Endothelial cell of umbilical vein (primary cell): ENCODE measurements at regions not wholly inside any gene's neighbourhood (a gene's known extent, or its start where the extent isn't known, plus 50 kb on each side); places are given as distances from the start of the nearest gene placed in this dataset.

Source experiments
- BruUV-seq: library from RNA; stranded (reverse); fragments of 400-500 nt; replicated peaks from 2 replicates; lab custom pipeline; 2021; lab: Mats Ljungman, UMichigan
- CTCF ChIA-PET: fragments of 300-600, 350-600 bp; sonication (Branson Sonifier 250); formaldehyde crosslinking; loops from one replicate; lab custom pipeline; 2021; ENCODE audit warnings: antibody characterized with exemption, inconsistent platforms; lab: Charles Lee
- POLR2A ChIA-PET: fragments of 300-600, 350-600 bp; sonication (Branson Sonifier 250); formaldehyde crosslinking; loops from one replicate; lab custom pipeline; 2021; ENCODE audit warnings: antibody characterized with exemption, inconsistent platforms; lab: Charles Lee
- DNase-seq: peaks from one replicate; pipeline ENCODE4 v3.0.0-alpha.2; 2011; ENCODE audit warnings: low read depth, low spot score
- FAIRE-seq: peaks from 2 replicates; lab custom pipeline; 2011; peaks lifted over from hg19 to GRCh38; lab: Jason Lieb, UNC
- H2AFZ ChIP-seq: 2 replicates; pipeline ENCODE4 v1.6.0; 2012; ENCODE audit warnings: low read depth, low read length, control low read depth, inconsistent platforms
- H3K27ac ChIP-seq: 2 replicates; pipeline ENCODE4 v1.5.1; 2011; ENCODE audit warnings: low read depth, mild to moderate bottlenecking, control low read depth, low read length, moderate library complexity; ENCODE audit not compliant: insufficient read depth
- H3K27me3 ChIP-seq, 2 experiments: 2 replicates each; pipeline versions ENCODE4 v1.6.0 to v1.6.1; 2011; ENCODE audit warnings: low read length in 2 of 2, mixed read lengths in 1 of 2; ENCODE audit not compliant: control insufficient read depth in 2 of 2, insufficient read depth in 2 of 2
- H3K36me3 ChIP-seq, 2 experiments: 2 replicates in 1 of 2; 3 replicates in 1 of 2; pipeline ENCODE4 v1.5.1; 2011; ENCODE audit warnings: low read length in 2 of 2, mild to moderate bottlenecking in 1 of 2, moderate library complexity in 1 of 2; ENCODE audit not compliant: control insufficient read depth in 2 of 2, insufficient read depth in 2 of 2; ENCODE audit errors: extremely low read depth in 1 of 2
- H3K4me1 ChIP-seq: 3 replicates; pipeline ENCODE4 v1.5.1; 2011; ENCODE audit warnings: mild to moderate bottlenecking, low read length; ENCODE audit not compliant: control insufficient read depth, insufficient read depth; ENCODE audit errors: extremely low read depth
- H3K4me2 ChIP-seq: 2 replicates; pipeline ENCODE4 v1.6.1; 2011; ENCODE audit warnings: low read length, control low read depth, mixed read lengths; ENCODE audit not compliant: insufficient read depth
- H3K4me3 ChIP-seq, 3 experiments: fragments of 200-600 bp in 1 of 3; sonication (generic), shearing (Covaris generic) in 1 of 3; replicated peaks in 1 of 3; 2 replicates each; pipeline ENCODE4 v1.5.1; 2011 to 2016; ENCODE audit warnings: control low read depth in 3 of 3, low read length in 3 of 3, mild to moderate bottlenecking in 2 of 3, inconsistent platforms in 1 of 3, low read depth in 1 of 3, moderate library complexity in 1 of 3; ENCODE audit not compliant: insufficient read depth in 1 of 3
- H3K79me2 ChIP-seq: 2 replicates; pipeline ENCODE4 v1.6.0; 2012; ENCODE audit warnings: low read length, inconsistent platforms; ENCODE audit not compliant: control insufficient read depth, insufficient read depth
- H3K9ac ChIP-seq: replicated peaks from 2 replicates; pipeline ENCODE3; 2011; ENCODE audit warnings: low read length, control low read depth; ENCODE audit not compliant: insufficient read depth; ENCODE audit errors: extremely low read depth
- H3K9me1 ChIP-seq: replicated peaks from 3 replicates; pipeline ENCODE4 v1.6.0; 2011; ENCODE audit warnings: mild to moderate bottlenecking, low read length; ENCODE audit not compliant: control insufficient read depth, insufficient read depth; ENCODE audit errors: extremely low read depth
- H3K9me3 ChIP-seq: replicated peaks from 2 replicates; pipeline ENCODE4 v1.5.1; 2012; ENCODE audit warnings: low read length, inconsistent platforms; ENCODE audit not compliant: control insufficient read depth, insufficient read depth
- H4K20me1 ChIP-seq: replicated peaks from 2 replicates; pipeline ENCODE3; 2011; ENCODE audit warnings: mild to moderate bottlenecking, low read length; ENCODE audit not compliant: control insufficient read depth, insufficient read depth; ENCODE audit errors: extremely low read depth
- EZH2 ChIP-seq: IDR thresholded peaks from 2 replicates; pipeline ENCODE4 v1.6.1; 2012; ENCODE audit warnings: borderline replicate concordance, low read depth, mild to moderate bottlenecking, moderate library complexity, low read length, inconsistent platforms; ENCODE audit not compliant: severe bottlenecking
- FOS ChIP-seq: IDR thresholded peaks from 2 replicates; pipeline ENCODE4 v1.6.1; 2011; ENCODE audit warnings: mild to moderate bottlenecking, low read length, moderate library complexity, borderline replicate concordance; ENCODE audit not compliant: insufficient read depth
- GATA2 ChIP-seq: IDR thresholded peaks from 2 replicates; pipeline ENCODE4 v1.7.0; 2011; ENCODE audit warnings: low read depth, mild to moderate bottlenecking, moderate library complexity, mixed read lengths, low read length; ENCODE audit not compliant: insufficient read length, insufficient read depth
- JUN ChIP-seq: IDR thresholded peaks from 2 replicates; pipeline ENCODE4 v1.6.1; 2011; ENCODE audit warnings: borderline replicate concordance, low read depth; ENCODE audit not compliant: insufficient read length, insufficient read depth
- MYC ChIP-seq: IDR thresholded peaks from one replicate; pipeline ENCODE4 v1.6.1; 2011; ENCODE audit warnings: mild to moderate bottlenecking, low read depth, low read length
- POLR2A ChIP-seq: IDR thresholded peaks from 2 replicates; pipeline ENCODE4 v1.6.1; 2012; ENCODE audit warnings: low read depth, mild to moderate bottlenecking, control low read depth, low read length
- POLR2AphosphoS5 ChIP-seq: IDR thresholded peaks from 2 replicates; pipeline ENCODE4 v1.6.1; 2012; ENCODE audit warnings: low read depth, mild to moderate bottlenecking, control low read depth, low read length, moderate library complexity; ENCODE audit not compliant: insufficient read depth
- dilution Hi-C: fragments of 300-500 bp; cut with MboI; formaldehyde crosslinking; loops from one replicate; pipeline ENCODE4 v1.15.0; 2019; ENCODE audit warnings: low sequenced_read_pairs; ENCODE audit not compliant: extremely low pct_ligation_motif_present
- intact Hi-C: fragments of 100-400 bp; cut with micrococcal nuclease; formaldehyde crosslinking; loops from one replicate; pipeline ENCODE4 v1.10.0; 2022
- TF ChIP-seq, protein P1 (sequence below): IDR thresholded peaks from 2 replicates; pipeline ENCODE4 v1.6.1; 2011; ENCODE audit not compliant: insufficient read depth, insufficient read length
- TF ChIP-seq, protein P2 (sequence below), 2 donors: IDR thresholded peaks; 1 replicate in 1 of 2; 2 replicates in 1 of 2; pipeline ENCODE4 v1.5.1; 2011; ENCODE audit warnings: low read length in 2 of 2, mild to moderate bottlenecking in 2 of 2, moderate library complexity in 2 of 2, control low read depth in 1 of 2, inconsistent platforms in 1 of 2, low read depth in 1 of 2; ENCODE audit not compliant: insufficient read depth in 1 of 2; ENCODE audit errors: extremely low read depth in 1 of 2

DNA sequence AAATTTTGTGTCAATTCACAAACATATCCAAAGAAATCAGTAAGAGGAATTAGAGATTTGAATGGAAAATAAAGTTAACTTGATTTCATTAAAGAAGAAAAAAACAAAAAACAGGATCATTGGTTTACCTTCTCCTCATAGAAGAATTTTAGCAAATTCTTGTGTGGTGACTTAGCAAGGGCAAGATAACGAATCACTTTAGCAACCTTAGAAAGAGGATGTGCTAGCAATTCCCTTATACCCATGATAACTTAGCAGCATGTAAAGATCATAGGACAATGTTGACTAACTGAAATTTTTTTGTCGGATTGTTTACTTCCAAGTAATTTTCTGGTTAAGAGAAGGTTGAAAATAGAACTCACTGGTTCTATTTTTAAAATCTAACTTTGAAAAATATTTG is 609.3 kb downstream of the GBE1 start:
- ChIA-PET POLR2A (no interaction called here), CTCF (interaction anchor here (0.9 kb wide), 1 partner anchor 10 kb away, joined by 3 read pairs; no protein-coding TSS in a partner anchor)
- Histone ChIP-seq H3K9me3 (no peaks in the 10 kb centered on the region), H2AFZ (no peak overlapping the region), H3K9ac (no peak overlapping the region), H3K27ac (no peak overlapping the region), H3K79me2 (no peaks in the 10 kb centered on the region), H3K4me3 (no peak overlapping the region), H3K4me2 (no peak overlapping the region), H3K27me3 (no peaks in the 10 kb centered on the region), H3K36me3 (no peaks in the 10 kb centered on the region), H3K9me1 (no peaks in the 10 kb centered on the region), H3K4me1 (peaks cover 6% of the 10 kb centered on the region), H4K20me1 (no peaks in the 10 kb centered on the region)
- BruUV-seq: no TSS peak
- no peak for TF ChIP-seq EZH2
- TF ChIP-seq, protein P1, sequence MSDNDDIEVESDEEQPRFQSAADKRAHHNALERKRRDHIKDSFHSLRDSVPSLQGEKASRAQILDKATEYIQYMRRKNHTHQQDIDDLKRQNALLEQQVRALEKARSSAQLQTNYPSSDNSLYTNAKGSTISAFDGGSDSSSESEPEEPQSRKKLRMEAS: no peak
- no peak for TF ChIP-seq POLR2AphosphoS5
- no peak for TF ChIP-seq MYC
- no peak for TF ChIP-seq JUN
- no peak for TF ChIP-seq POLR2A
- TF ChIP-seq, protein P2, sequence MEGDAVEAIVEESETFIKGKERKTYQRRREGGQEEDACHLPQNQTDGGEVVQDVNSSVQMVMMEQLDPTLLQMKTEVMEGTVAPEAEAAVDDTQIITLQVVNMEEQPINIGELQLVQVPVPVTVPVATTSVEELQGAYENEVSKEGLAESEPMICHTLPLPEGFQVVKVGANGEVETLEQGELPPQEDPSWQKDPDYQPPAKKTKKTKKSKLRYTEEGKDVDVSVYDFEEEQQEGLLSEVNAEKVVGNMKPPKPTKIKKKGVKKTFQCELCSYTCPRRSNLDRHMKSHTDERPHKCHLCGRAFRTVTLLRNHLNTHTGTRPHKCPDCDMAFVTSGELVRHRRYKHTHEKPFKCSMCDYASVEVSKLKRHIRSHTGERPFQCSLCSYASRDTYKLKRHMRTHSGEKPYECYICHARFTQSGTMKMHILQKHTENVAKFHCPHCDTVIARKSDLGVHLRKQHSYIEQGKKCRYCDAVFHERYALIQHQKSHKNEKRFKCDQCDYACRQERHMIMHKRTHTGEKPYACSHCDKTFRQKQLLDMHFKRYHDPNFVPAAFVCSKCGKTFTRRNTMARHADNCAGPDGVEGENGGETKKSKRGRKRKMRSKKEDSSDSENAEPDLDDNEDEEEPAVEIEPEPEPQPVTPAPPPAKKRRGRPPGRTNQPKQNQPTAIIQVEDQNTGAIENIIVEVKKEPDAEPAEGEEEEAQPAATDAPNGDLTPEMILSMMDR (IDR thresholded peaks at IDR 0.05; ENCODE audit: extremely low read depth in 1 of 2, insufficient read depth in 1 of 2, low read depth in 1 of 2, low read length in 2 of 2): no peak
- TF ChIP-seq FOS: no peak
- no peak for TF ChIP-seq GATA2
- FAIRE-seq (no peak), DNase-seq (no peak)
- dilution Hi-C loops: no loop called here
- intact Hi-C loops: loop anchor here (5.0 kb wide), 1 partner anchor 65 kb away; no protein-coding TSS in a partner anchor
